IMR-90 (cell line): ENCODE measurements at regions not wholly inside any gene's neighbourhood (a gene's known extent, or its start where the extent isn't known, plus 50 kb on each side); places are given as distances from the start of the nearest gene placed in this dataset.

Experiments
- ATAC-seq: fragments of 200-7000 bp; cut with Tn5 transposase; 2 replicates; pipeline ENCODE4 v1.9.1; 2020; ENCODE audit warnings: low read depth, mild to moderate bottlenecking, moderate library complexity
- BruUV-seq: library from RNA; stranded (reverse); fragments of 400-500 nt; replicated peaks from 2 replicates; lab custom pipeline; 2021; lab: Mats Ljungman, UMichigan
- CTCF ChIA-PET: fragments of 300-600 bp; formaldehyde crosslinking; extraction: SDS; loops from one replicate; lab custom pipeline; 2021; ENCODE audit warnings: antibody characterized with exemption; lab: Yijun Ruan, JAX
- POLR2A ChIA-PET: fragments of 300-600 bp; sonication (Branson Sonifier 250); formaldehyde crosslinking; loops from one replicate; lab custom pipeline; 2022; ENCODE audit warnings: antibody characterized with exemption; ENCODE audit not compliant: unreplicated experiment; lab: Charles Lee
- DNase-seq: peaks from one replicate; pipeline ENCODE4 v3.0.0; 2013
- H2AFZ ChIP-seq: replicated peaks from 2 replicates; pipeline ENCODE3; 2013; ENCODE audit warnings: low read length, mild to moderate bottlenecking; ENCODE audit not compliant: poor library complexity
- H2AK5ac ChIP-seq: 2 replicates; pipeline ENCODE4 v1.6.1; 2013; ENCODE audit warnings: low read depth, low read length, inconsistent platforms
- H2AK9ac ChIP-seq: replicated peaks from 2 replicates; pipeline ENCODE3; 2013; ENCODE audit warnings: mild to moderate bottlenecking, low read depth, low read length, moderate library complexity; ENCODE audit not compliant: poor library complexity
- H2BK120ac ChIP-seq: 2 replicates; pipeline ENCODE4 v1.6.1; 2013; ENCODE audit warnings: low read depth, low read length, inconsistent platforms
- H2BK15ac ChIP-seq: 3 replicates; pipeline ENCODE4 v1.6.1; 2013; ENCODE audit warnings: low read depth, low read length, inconsistent platforms
- H2BK20ac ChIP-seq: 2 replicates; pipeline ENCODE4 v1.6.1; 2013; ENCODE audit warnings: low read depth, mild to moderate bottlenecking, inconsistent platforms, low read length, moderate library complexity
- H2BK5ac ChIP-seq: 2 replicates; pipeline ENCODE4 v1.6.1; 2013; ENCODE audit warnings: mild to moderate bottlenecking, low read depth, low read length, inconsistent platforms; ENCODE audit not compliant: poor library complexity, severe bottlenecking
- H3K14ac ChIP-seq: replicated peaks from 2 replicates; pipeline ENCODE4 v1.6.1; 2013; ENCODE audit warnings: low read depth, low read length, inconsistent platforms
- H3K18ac ChIP-seq: 2 replicates; pipeline ENCODE4 v1.6.1; 2013; ENCODE audit warnings: low read depth, low read length, control low read depth
- H3K23ac ChIP-seq: 2 replicates; pipeline ENCODE4 v1.6.1; 2013; ENCODE audit warnings: low read depth, low read length, inconsistent platforms
- H3K27ac ChIP-seq: 2 replicates; pipeline ENCODE4 v1.5.1; 2013; ENCODE audit warnings: mild to moderate bottlenecking, control low read depth, low read length; ENCODE audit not compliant: insufficient read depth
- H3K27me3 ChIP-seq: 2 replicates; pipeline ENCODE4 v1.6.1; 2013; ENCODE audit warnings: low read length; ENCODE audit not compliant: control insufficient read depth, insufficient read depth
- H3K36me3 ChIP-seq: 2 replicates; pipeline ENCODE4 v1.6.1; 2013; ENCODE audit warnings: low read length, mixed read lengths; ENCODE audit not compliant: control insufficient read depth, insufficient read depth
- H3K4ac ChIP-seq: 2 replicates; pipeline ENCODE4 v1.6.1; 2013; ENCODE audit warnings: low read depth, low read length, inconsistent platforms
- H3K4me1 ChIP-seq: 2 replicates; pipeline ENCODE4 v1.6.1; 2013; ENCODE audit warnings: low read length, mixed read lengths; ENCODE audit not compliant: control insufficient read depth, insufficient read depth
- H3K4me2 ChIP-seq: 2 replicates; pipeline ENCODE4 v1.6.1; 2013; ENCODE audit warnings: low read depth, mild to moderate bottlenecking, control low read depth, low read length, moderate library complexity
- H3K4me3 ChIP-seq: 2 replicates; pipeline ENCODE4 v1.5.1; 2013; ENCODE audit warnings: low read depth, mild to moderate bottlenecking, control low read depth, low read length, moderate library complexity; ENCODE audit not compliant: insufficient read depth
- H3K56ac ChIP-seq: 2 replicates; pipeline ENCODE4 v1.6.1; 2013; ENCODE audit warnings: low read length, inconsistent platforms; ENCODE audit not compliant: insufficient read depth; ENCODE audit errors: extremely low read depth
- H3K79me1 ChIP-seq, 2 experiments: 2 replicates each; pipeline ENCODE4 v1.6.1; 2013; ENCODE audit warnings: low read length in 2 of 2, inconsistent platforms in 1 of 2, low read depth in 1 of 2
- H3K9ac ChIP-seq: 2 replicates; pipeline ENCODE4 v1.6.1; 2013; ENCODE audit warnings: low read depth, low read length, control low read depth
- H3K9me1 ChIP-seq: 2 replicates; pipeline ENCODE4 v1.6.1; 2013; ENCODE audit warnings: low read length, inconsistent platforms; ENCODE audit not compliant: insufficient read depth
- H3K9me3 ChIP-seq: 2 replicates; pipeline ENCODE4 v1.6.1; 2013; ENCODE audit warnings: low read length; ENCODE audit not compliant: control insufficient read depth, insufficient read depth
- H4K20me1 ChIP-seq: 2 replicates; pipeline ENCODE4 v1.6.1; 2013; ENCODE audit warnings: low read length, inconsistent platforms; ENCODE audit not compliant: insufficient read depth
- H4K5ac ChIP-seq: 2 replicates; pipeline ENCODE4 v1.6.1; 2013; ENCODE audit warnings: mild to moderate bottlenecking, low read depth, low read length, control low read depth
- H4K8ac ChIP-seq, 2 experiments: 2 replicates each; pipeline ENCODE4 v1.6.1; 2013; ENCODE audit warnings: low read depth in 2 of 2, low read length in 2 of 2, control low read depth in 1 of 2, inconsistent platforms in 1 of 2
- H4K91ac ChIP-seq: 2 replicates; pipeline ENCODE4 v1.6.1; 2013; ENCODE audit warnings: low read depth, low read length, inconsistent platforms; ENCODE audit not compliant: insufficient read depth
- CEBPB ChIP-seq: IDR thresholded peaks from 2 replicates; pipeline ENCODE4 v1.6.1; 2012; ENCODE audit warnings: low read depth, low read length, improper control_type of control experiment
- CTCF ChIP-seq: conservative IDR thresholded peaks from 2 replicates; pipeline ENCODE4 v1.5.1; 2012; ENCODE audit warnings: mild to moderate bottlenecking, low read depth, low read length, improper control_type of control experiment
- FOS ChIP-seq: fragments of 150-350 bp; IDR thresholded peaks from 2 replicates; pipeline ENCODE4 v1.6.1; 2016; ENCODE audit warnings: low read depth, low read length
- MAFK ChIP-seq: IDR thresholded peaks from 2 replicates; pipeline ENCODE4 v1.6.1; 2012; ENCODE audit warnings: low read depth, low read length, improper control_type of control experiment
- MAZ ChIP-seq: IDR thresholded peaks from 2 replicates; pipeline ENCODE4 v1.6.1; 2012; ENCODE audit warnings: low read depth, mild to moderate bottlenecking, low read length, improper control_type of control experiment, moderate library complexity, borderline replicate concordance
- MXI1 ChIP-seq: IDR thresholded peaks from 2 replicates; pipeline ENCODE4 v1.6.1; 2012; ENCODE audit warnings: low read depth, mild to moderate bottlenecking, low read length, moderate library complexity, borderline replicate concordance
- NFE2L2 ChIP-seq: fragments of 150-350 bp; IDR thresholded peaks from 2 replicates; pipeline ENCODE4 v1.6.1; 2016; ENCODE audit warnings: low read depth, mild to moderate bottlenecking, low read length
- WGBS, 2 experiments: methylation state at CpG; one replicate each; pipeline versions ENCODE4 v1.1.5 to v1.1.7; 2013; ENCODE audit warnings: missing lambda C conversion rate in 2 of 2; ENCODE audit not compliant: insufficient read length in 1 of 2; ENCODE audit errors: extremely low coverage in 2 of 2; 5-methylcytosine and 5-hydroxymethylcytosine counted together
- dilution Hi-C: fragments of 300-500 bp; cut with HindIII; formaldehyde crosslinking; loops from one replicate; pipeline ENCODE4 v1.14.3; 2018; ENCODE audit warnings: low sequenced_read_pairs; ENCODE audit not compliant: unreplicated experiment
- in situ Hi-C: fragments of 300-500 bp; cut with MboI; formaldehyde crosslinking; loops from 3 replicates; pipeline ENCODE4 v1.14.3; 2019; ENCODE audit warnings: low sequenced_read_pairs, inconsistent platforms, mixed read lengths
- intact Hi-C: fragments of 100-400 bp; cut with micrococcal nuclease; formaldehyde crosslinking; loops from 2 replicates; pipeline ENCODE4 v1.10.0; 2022

- in situ Hi-C loops = no loop called here
- Histone ChIP-seq H2AFZ (no peak overlapping the region), H3K4me1 (peaks cover 25% of the 10 kb centered on the region), H3K4me3 (no peak overlapping the region), H4K20me1 (no peaks in the 10 kb centered on the region), H3K56ac (no peak overlapping the region), H3K79me1 (peaks cover 0 to 3% of the 10 kb centered on the region in 2 experiments; a peak in 1 of 4 replicates), H3K4ac (peak overlapping the region; percentile 42; the same call in 1 of the 2 replicates), H2BK5ac (peak overlapping the region; percentile 70), H3K9ac (no peak overlapping the region), H2BK20ac (peak overlapping the region; percentile 86), H3K27me3 (no peaks in the 10 kb centered on the region), H3K9me3 (no peaks in the 10 kb centered on the region), H4K91ac (peak overlapping the region; percentile 8; the same call in 1 of the 2 replicates), H3K9me1 (peaks cover 23% of the 10 kb centered on the region), H3K14ac (peak overlapping the region; percentile 31), H3K36me3 (no peaks in the 10 kb centered on the region), H4K8ac (peak overlapping the region; percentile 16 to 71; a peak in 2 of 4 replicates), H2AK9ac (no peak overlapping the region), H2BK120ac (peak overlapping the region; percentile 63), H3K4me2 (no peak overlapping the region), H2AK5ac (peak overlapping the region; percentile 91), H3K23ac (0 out of 2 replicates have a peak overlapping the region, but pooled peaks have one; percentile 41), H3K27ac (peak overlapping the region; percentile 23; the same call in 1 of the 2 replicates), H3K18ac (peak overlapping the region; percentile 80; the same call in 1 of the 2 replicates), H4K5ac (peak overlapping the region; percentile 31; the same call in 1 of the 2 replicates), H2BK15ac (peak overlapping the region; percentile 79; the same call in 2 of the 3 replicates)
- CTCF ChIA-PET = no interaction called here
- DNase-seq (no peak), ATAC-seq (no peak)
- POLR2A ChIA-PET = no interaction called here
- WGBS, 2 experiments = no CpG with 5 or more reads among the region's 3 CpGs
- intact Hi-C loops = loop anchor here (1.0 kb wide), 1 partner anchor 10 kb away; no protein-coding TSS in a partner anchor
- dilution Hi-C loops = no loop called here
- BruUV-seq = no TSS peak
- TF ChIP-seq CEBPB (no peak), MXI1 (no peak), MAFK (no peak), MAZ (no peak), NFE2L2 (no peak), CTCF (no peak), FOS (no peak)
Measured at GRCh38 chr3:34002569-34003100, 204.2 kb downstream of the PDCD6IP start.
